Activated gamma-delta T cell treated with Interleukin-2 at 50 U/mL for 16 hours (primary cell): ENCODE measurements at regions not wholly inside any gene's neighbourhood (a gene's known extent, or its start where the extent isn't known, plus 50 kb on each side); places are given as distances from the start of the nearest gene placed in this dataset.
"Not testable (repeated sequence)": the region's sequence is repeated elsewhere in the genome, so short reads cannot be mapped to it uniquely, and the experiment has no call there.

Experiments
- DNase-seq: peaks from one replicate; pipeline ENCODE4 v3.0.0-alpha.2; 2020

DNA sequence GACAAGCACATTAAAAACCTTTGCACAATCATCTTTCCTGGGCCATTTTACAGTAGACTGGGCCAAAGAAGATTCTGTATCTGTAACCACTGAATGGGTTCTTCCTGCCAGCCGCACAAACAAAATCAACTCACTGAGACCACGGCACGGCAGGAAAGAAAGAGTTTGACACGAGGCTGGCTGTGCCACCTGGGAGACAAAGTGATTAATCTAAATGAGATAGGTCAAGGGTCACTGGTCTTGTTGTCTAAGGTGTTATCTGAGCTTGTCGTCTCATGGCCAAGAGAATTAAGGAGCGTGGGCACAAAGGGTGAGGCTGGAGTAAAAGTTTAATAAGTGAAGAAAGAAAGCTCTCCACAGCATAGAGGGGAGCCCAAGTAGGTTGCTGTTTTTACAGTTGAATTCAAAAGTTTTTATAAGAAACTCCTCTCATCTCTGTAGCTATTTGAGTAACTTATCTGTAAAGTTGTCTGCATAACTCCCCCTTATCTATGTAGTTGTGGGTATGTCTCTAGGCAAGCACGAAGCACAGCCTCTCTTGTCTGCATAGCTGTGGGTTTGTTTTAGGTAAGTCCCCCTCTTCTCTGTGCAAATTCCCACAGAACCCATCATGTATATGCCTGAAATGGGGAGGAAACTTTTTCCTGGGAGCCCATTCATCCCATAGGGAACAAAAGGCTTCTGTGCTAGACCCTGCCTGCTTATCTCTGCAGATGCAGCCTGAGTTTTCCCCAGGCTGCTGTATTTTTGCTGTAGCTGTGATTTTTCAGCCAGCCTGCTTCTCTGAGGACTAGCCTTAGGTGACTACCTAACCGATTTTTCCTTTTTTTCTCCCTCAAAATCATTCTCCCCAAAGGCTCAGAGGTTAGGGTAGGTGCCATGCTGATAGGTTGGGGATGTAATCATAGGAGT, 1314.6 kb upstream of the TMEM132C start:
- DNase-seq = no peak

DNA sequence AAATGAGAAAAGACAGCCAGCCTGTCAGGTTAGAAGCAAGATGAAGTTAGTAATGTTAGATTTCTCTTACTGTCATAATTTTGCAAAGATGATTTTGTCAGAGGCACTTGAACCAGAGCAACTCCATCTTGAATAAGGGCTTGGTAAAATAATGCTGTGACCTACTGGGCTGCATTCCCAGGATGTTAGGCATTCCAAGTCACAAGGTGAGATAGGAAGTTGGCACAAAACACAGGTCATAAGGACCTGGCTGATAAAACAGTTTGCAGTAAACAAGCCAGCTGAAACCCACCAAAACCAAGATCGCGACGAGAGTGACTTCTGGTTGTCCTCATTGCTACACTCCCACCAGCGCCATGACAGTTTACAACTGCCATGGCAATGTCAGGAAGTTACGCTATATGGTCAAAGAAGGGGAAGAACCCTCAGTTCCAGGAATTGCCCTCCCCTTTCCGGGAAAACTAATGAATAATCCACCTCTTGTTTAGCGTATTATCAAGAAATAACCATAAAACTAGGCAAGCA, 1313.5 kb upstream of the TMEM132C start:
- no peak for DNase-seq

DNA sequence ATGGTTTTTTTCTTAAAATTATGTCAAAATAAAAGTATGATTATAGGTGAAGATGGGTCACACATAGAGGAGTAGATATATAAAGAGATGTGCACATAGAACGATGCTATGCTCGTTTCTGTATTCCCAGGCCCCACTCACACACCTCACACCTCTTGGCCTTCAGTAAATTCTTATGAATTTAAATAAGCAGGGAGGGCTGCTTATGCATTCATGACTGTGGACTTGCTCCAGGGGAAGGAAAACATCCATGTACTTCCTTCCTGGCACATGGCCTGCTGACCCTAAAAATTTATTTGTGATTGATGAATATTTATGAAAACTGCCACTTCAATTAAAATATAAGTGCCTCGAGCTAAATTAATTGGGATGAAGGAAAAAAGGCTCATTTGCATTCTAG, 1306.7 kb upstream of the TMEM132C start:
- DNase-seq = no peak

DNA sequence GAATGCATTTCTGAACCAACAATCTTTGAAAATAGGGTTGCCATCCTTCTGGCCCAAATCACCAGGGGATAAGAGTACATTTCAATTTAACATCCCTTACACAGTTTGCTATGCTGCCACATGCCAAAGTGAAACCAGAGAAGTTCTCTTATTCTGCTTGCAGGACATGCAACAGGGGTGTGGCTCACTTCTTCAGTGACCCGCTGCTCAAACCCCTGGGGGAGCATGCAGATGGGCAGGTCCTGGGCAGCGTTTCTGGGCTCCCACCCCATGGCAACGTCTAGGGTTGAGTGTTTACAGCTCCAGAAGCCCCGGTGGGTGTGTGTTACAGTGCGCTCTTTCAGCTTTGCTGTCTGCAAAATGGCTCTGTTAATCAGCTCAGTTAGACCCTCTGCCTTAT, 1306.3 kb upstream of the TMEM132C start:
- DNase-seq = no peak

DNA sequence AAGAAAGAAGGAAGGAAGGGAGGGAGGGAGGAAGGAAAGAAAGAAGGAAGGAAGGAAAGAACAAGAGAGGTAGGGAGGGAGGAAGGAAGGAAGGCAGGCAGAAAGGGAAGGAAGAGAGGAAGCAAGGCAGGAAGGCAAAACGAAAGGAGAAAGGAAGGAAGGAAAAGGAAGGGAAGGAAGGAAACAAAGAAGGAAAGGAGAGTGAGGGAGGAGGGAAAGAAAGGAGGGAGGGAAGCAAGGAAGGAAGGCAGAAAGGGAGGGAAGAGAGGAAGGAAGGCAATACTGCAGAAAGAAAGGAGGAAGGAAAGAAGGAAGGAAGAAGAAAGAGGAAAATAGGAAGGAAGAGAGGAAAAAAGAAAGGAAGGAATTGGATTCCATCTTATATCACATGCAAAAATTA, 1303.1 kb upstream of the TMEM132C start:
- DNase-seq = no peak

DNA sequence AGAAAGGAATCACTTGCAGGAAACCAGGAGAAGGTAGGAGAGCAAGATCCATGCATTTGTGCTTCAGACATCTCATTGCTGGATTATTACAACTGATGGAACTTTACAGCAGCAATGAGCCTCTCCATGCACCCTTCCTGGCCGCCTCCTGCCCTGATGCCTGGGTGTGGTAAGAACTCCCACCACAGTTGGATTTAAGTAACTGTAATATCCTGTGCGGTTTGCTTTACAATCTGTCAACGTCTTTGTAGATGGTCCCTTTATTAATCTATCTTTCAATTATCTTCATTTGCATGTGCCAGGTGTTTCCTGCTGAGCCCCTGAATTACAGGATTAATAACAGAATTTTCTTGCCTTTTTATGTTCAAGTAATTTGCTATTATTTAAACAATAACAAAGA, 1300.5 kb upstream of the TMEM132C start:
- DNase-seq = no peak

DNA sequence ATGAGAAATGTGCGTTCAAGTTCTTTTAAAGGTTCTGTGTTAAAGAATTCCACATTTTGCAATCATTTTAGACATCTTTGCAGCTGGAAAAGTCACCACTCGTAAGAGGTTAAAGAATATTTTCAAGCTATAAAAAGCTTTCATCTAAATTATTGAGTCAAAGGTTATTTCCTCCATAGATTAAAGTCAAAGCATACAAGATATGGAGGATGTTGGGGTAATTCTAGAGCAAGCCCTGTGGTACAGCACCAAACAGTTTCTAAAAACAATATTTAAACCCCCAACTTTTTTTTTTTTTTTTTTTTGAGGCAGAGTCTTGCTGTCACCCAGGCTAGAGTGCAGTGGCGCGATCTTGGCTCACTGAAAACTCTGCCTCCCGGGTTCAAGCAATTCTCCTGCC, 1299.8 kb upstream of the TMEM132C start:
- no peak for DNase-seq

DNA sequence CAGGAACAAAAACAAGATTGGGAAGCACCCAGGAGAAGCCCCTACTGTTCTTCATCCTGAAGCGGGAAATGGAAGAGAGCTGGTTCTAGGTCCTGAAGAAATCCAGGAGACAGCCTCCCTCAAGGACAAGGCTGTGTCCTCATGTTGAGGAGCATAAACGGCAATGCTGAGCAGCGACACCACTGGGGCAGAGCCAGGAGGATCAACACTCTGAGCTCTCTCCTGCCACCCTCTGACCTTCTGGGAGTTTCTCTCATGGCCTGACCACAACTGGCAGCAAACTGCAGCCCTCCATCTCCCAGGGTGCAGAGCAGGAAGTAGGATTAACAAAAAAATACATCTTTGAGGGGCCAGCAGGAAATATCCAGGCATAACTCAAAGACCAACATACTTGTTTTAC, 1292.2 kb upstream of the TMEM132C start:
- DNase-seq = no peak

DNA sequence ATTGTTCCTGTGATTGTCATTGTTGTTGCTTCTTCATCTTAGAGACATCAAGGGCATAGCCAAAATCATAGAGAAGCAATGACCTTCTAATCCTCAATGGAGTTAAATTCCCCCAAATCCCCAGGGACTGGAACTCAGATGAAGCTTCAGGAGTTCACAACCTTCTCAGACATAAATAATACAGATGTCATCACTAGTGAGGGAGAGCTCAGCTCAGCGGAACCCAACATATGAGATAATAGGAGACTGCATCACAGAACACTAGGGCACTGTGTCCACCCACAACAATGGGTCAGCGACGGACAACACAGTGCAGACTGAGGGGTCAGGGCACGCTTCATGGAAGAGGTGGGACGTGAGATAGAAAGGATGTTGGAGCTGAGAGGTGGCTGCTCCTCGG, 1290.4 kb upstream of the TMEM132C start:
- no peak for DNase-seq

DNA sequence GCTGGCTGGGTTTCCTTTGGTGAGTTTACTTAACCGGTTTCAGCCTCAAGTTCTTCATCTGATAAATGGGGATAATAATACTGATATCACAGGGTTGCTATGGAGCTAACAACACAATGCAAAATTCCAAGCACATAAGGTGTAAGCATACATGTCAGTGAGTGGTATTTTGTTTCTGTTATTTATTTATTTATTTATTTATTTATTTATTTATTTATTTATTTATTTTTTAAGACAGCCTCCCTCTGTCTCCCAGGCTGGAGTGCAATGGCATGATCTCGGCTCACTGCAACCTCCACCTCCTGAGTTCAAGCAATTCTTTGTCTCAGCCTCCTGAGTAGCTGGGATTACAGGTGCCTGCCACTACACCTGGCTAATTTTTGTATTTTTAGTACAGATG, 1287.4 kb upstream of the TMEM132C start:
- not testable (repeated sequence) for DNase-seq

DNA sequence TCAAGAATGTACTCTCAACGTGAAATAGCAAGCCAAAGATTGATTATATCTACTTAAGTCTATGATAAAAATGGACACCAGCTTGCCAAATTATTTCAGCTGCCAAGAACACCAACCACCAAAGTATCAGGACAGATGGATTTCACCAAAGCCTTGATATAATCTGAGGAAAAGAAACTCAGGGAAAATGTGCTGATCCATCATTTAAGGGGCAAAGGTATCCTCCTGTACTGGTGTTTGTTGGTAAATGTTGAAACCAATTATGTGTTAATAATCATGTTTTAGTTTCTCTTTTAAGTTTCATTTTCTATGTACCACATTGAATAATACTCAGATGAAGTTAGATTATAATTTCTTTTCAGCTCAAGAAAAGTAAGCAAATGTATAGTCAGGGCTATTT, 1284.3 kb upstream of the TMEM132C start:
- no peak for DNase-seq

DNA sequence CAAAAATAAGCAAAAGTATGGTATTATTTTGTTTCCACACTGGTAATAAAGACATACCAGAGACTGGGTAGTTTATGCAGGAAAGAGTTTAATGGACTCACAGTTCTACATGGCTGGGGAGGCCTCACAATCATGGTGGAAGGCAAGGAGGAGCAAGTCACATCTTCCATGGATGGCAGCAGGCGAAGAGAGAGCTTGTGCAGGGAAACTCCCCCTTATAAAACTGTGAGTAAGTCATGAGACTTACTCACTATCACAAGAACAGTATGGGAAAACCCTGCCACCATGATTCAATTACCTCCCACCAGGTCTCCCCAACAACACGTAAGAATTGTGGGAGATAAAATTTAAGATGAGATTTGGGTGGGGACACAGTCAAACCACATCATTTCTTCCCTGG, 1283.2 kb upstream of the TMEM132C start:
- DNase-seq = not testable (repeated sequence)

DNA sequence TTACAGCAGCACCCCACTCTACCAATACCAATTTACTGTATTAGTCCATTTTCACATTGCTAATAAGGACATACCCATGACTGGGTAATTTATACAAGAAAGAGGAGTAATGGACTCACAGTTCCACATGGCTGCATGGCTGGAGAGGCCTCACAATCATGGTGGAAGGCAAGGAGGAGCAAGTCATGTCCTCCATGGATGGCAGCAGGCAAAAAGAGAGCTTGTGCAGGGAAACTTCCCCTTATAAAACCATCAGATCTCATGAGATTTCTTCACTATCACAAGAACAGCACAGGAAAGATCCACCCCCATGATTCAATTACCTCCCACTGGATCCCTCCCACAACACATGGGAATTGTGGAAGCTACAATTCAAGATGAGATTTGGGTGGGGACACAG, 1281.3 kb upstream of the TMEM132C start:
- not testable (repeated sequence) for DNase-seq

DNA sequence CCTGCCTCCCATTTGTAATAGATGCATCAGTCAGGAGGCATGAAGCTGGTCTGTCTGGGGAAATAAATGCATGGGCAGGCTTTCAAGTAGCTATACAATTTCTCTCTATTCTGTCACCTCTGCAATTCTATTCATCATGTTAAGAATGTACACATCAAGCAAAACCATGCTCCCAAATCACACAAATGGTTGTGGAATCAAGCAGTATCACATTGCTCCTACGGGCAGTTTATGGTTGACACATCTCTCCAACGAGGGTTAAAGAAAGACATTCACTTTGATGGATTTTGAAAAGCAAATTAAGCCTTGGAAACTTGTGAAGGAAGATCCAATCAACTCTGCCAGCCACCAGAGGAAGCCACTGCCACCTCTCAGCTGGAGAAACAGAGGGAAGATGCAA, 1277.4 kb upstream of the TMEM132C start:
- no peak for DNase-seq

DNA sequence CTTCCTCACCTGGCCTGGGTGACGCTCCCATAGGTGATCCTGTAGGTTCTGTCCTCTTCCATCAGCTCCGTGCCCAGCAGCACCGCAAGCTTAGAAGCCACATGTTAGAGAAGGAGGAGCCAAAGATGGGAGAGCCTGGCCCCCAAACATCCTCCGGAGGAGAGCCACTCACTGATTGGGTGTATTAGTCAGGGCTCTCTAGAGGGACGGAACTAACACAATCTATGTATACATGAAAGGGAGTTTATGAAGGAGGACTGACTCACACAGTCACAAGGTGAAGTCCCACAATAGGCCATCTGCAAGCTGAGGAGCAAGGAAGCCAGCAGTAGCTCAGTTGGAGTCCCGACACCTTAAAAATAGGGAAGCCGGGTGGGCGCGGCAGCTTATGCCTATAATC, 1273.1 kb upstream of the TMEM132C start:
- no peak for DNase-seq

DNA sequence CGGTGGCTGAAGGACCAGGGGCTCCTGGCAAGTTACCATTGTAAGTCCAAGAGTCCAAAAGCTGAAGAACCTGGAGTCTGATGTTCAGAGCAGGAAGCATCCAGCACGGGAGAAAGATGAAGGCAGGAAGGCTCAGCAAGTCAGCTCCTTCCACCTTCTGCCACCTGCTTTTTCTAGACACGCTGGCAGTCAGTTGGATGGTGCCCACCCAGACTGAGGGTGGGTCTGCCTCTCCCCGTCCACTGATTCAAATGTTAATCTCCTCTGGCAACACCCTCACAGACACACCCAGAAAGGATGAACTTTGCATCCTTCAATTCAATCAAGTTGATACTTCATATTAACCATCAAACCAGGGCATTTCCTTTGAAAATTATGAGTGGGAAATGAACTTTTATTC, 1272.4 kb upstream of the TMEM132C start:
- no peak for DNase-seq

DNA sequence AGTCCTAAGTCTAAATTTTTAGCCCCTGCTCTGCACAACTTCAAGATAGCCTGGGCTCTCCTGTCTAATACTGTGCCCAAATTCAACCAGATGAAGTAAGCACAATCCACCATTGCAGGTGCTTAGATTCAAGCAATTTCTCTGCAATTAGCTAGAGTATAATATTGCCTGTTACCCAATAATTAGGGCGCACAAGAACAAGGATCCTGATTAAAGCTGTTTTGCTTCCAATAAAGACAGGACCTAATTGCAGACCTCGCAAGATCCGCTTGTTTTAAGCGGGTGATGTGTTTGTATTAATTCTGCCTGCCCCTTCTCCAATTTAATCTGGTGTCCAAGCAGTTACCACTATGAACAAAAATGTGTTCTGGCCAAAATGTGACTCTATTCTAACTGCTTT, 1268.9 kb upstream of the TMEM132C start:
- DNase-seq = no peak

DNA sequence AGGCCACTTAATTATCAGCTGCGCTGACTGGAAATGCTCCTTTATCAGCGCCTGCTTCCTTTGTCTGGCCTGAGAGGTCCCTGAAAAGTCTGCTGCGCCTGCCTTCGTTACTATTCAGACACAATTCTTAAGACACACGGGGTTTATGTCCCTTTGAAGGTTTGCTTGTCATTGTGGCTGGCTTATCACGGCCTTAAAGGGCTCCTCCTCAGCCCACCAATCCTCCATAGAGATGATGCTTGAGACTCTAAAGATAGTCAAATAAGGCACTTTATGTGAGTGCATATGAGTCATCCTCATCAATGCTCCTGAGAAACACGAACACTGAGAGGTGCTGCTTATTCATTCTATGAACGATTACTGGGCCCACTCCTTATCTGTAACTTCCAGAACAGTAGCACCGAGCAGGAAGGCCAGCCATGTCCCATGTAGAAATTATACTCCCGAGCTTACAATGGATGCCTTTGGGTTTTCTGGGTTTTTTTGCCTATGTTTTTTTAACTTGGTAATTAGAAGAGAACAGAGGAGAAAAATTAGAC, 1268.2 kb upstream of the TMEM132C start:
- DNase-seq = no peak

DNA sequence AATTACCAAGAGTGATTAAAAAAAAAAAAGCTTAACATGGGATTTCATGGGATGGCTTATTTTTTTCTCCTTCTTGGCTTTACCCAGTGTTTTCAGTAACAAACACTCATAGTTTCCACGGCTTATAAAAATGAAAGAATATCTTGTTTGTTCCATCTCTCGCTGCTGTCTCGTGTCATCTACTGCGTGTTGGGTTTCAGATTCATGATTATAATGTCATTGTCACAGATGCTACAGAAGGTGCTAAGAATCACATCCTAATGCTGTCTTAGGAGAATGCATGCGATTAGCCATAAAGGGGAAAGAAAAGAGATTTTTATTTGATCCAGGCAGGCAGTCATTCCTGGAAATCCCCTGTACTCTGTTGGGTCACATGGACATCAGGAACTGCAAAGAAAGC, 1267.6 kb upstream of the TMEM132C start:
- DNase-seq = no peak

DNA sequence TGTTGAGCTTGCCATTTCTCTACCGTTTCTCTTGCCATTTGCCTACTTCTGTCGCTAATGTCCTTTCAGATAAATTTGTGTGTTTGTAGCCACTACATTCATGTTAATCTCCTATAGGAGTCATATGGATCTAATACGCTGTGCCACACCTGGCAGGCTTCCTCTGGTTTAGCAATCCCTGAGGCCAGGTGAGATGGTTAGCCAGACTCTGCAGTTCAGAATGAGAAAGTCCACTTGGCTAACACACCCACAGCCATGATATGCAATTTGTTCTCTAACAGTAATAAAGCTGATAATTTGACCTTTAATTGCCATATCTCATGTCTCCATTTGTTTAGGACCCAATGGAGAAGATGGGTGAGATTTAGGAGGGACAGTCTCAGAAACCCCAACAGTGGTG, 1261.6 kb upstream of the TMEM132C start:
- no peak for DNase-seq

DNA sequence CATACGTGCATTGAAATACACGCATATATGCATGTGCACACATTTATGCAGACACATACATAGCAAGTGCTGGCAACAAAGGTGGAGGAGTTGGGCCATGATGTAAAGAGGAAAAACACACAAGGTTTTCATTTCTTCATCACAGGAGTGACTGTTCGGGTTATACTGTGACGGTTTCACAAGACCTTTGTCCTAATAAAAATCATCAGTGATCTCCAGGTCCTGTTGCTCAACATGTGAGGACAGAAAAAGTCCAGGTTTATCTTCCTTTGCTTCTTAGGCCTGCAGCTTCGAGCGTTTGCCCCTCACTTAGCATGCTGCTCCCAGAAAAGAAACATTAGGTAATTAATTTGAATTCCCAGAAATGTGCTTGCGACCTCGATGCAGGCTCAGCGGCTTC, 1260.0 kb upstream of the TMEM132C start:
- DNase-seq = no peak

DNA sequence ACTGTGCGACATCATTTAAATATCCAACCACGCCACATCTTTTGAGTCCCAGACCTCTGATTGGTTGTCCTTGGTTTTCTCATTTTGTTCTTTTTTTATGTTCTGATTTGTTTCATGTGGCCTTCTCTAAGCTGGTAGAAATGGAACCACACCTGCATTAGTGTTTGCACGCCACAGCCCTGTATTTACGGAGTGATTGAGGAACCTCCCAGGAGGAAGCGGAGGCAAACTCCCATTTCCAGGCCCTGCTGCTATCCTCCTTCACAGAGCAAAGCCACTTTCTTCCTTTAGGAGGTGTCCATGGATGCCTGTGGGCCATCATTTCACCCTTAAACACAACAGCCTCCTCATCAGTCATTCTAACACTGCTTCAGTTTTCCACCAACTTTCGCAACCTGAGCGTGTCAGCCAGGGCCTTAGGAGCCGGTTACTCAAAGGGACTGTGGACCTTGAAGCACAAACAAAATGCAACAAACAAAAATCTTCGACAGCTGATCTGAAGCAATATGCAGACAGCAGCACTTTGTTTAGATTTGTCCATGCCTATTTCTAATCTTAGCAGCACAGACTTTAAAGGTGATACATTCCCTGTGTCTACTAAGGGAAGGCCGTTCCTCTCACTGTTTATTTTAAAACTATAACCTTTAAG, 1258.1 kb upstream of the TMEM132C start:
- DNase-seq = no peak

DNA sequence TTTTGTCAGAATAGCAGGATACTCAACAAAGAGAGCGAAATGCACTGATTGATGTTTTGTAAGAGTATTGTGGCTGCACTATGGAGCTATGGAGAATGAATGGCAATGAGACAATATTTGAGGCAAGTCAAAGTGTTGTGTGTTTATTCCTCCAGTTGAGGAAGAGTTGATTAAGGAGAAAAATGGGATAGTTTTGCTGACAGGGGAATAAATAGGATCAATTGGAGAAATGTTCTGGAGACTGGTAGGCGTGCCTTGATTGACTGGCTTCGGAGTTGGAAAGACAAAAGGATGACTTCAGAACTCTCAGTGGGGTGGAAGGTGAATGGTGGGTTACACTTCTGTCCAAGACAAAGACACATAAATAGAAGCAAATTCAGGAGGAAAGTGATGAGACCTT, 1254.9 kb upstream of the TMEM132C start:
- no peak for DNase-seq

DNA sequence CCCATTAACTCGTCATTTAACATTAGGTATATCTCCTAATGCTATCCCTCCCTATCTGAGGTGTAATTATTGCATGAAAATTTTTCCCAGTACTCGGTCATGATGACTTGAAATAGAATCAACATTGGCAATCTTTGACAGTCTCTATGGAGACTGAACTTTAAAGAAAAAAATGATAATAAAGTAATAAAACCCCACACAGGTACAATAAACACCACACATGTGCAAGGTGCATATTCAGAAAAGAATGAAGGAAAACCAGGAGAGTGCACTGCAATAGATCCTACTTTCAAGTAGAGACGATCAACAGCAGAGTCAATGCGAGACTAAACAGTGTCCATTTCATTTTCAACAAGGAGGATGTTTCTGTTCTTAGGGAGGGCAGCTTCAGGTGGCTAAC, 1253.8 kb upstream of the TMEM132C start:
- DNase-seq = no peak
